ENCODE measurements at regions not wholly inside any gene's neighbourhood (a gene's known extent, or its start where the extent isn't known, plus 50 kb on each side); places are given as distances from the start of the nearest gene placed in this dataset.

DNA sequence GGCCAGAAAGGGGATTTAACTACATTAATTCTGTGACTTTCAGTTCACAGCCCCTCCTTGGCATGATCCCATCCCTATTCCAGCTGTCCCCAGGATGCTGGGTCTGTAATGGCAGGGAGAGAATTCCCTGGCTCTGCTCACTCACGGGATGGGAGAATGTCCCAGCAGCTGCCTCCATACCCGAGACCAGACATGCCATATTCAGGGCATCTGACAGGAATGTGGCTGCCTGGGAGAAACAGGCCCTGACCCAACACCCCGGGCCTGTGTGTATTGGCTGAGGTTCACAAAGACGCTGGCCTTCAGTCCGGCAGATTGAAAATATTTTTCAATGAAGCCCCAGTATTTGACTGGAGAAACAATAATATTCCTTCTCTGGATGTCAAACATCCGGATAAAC is 83.6 kb upstream of the SMAD3 start (continued):
- TF ChIP-seq, protein P1, sequence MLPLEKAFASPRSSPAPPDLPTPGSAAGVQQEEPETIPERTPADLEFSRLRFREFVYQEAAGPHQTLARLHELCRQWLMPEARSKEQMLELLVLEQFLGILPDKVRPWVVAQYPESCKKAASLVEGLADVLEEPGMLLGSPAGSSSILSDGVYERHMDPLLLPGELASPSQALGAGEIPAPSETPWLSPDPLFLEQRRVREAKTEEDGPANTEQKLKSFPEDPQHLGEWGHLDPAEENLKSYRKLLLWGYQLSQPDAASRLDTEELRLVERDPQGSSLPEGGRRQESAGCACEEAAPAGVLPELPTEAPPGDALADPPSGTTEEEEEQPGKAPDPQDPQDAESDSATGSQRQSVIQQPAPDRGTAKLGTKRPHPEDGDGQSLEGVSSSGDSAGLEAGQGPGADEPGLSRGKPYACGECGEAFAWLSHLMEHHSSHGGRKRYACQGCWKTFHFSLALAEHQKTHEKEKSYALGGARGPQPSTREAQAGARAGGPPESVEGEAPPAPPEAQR (CRISPR knock-in tag; IDR thresholded peaks at IDR 0.05) = no peak
- TF ChIP-seq JUN (CRISPR knock-in tag; IDR thresholded peaks at IDR 0.05) = no peak
- TF ChIP-seq NFATC4 (CRISPR knock-in tag; IDR thresholded peaks at IDR 0.05) = no peak
- no peak for TF ChIP-seq HMGA2 (CRISPR knock-in tag; IDR thresholded peaks at IDR 0.05)
- TF ChIP-seq, protein P2, sequence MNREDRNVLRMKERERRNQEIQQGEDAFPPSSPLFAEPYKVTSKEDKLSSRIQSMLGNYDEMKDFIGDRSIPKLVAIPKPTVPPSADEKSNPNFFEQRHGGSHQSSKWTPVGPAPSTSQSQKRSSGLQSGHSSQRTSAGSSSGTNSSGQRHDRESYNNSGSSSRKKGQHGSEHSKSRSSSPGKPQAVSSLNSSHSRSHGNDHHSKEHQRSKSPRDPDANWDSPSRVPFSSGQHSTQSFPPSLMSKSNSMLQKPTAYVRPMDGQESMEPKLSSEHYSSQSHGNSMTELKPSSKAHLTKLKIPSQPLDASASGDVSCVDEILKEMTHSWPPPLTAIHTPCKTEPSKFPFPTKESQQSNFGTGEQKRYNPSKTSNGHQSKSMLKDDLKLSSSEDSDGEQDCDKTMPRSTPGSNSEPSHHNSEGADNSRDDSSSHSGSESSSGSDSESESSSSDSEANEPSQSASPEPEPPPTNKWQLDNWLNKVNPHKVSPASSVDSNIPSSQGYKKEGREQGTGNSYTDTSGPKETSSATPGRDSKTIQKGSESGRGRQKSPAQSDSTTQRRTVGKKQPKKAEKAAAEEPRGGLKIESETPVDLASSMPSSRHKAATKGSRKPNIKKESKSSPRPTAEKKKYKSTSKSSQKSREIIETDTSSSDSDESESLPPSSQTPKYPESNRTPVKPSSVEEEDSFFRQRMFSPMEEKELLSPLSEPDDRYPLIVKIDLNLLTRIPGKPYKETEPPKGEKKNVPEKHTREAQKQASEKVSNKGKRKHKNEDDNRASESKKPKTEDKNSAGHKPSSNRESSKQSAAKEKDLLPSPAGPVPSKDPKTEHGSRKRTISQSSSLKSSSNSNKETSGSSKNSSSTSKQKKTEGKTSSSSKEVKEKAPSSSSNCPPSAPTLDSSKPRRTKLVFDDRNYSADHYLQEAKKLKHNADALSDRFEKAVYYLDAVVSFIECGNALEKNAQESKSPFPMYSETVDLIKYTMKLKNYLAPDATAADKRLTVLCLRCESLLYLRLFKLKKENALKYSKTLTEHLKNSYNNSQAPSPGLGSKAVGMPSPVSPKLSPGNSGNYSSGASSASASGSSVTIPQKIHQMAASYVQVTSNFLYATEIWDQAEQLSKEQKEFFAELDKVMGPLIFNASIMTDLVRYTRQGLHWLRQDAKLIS (CRISPR knock-in tag; IDR thresholded peaks at IDR 0.05; ENCODE audit: borderline replicate concordance) = no peak
- TF ChIP-seq, protein P3, sequence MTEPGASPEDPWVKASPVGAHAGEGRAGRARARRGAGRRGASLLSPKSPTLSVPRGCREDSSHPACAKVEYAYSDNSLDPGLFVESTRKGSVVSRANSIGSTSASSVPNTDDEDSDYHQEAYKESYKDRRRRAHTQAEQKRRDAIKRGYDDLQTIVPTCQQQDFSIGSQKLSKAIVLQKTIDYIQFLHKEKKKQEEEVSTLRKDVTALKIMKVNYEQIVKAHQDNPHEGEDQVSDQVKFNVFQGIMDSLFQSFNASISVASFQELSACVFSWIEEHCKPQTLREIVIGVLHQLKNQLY (CRISPR knock-in tag; IDR thresholded peaks at IDR 0.05) = no peak

DNA sequence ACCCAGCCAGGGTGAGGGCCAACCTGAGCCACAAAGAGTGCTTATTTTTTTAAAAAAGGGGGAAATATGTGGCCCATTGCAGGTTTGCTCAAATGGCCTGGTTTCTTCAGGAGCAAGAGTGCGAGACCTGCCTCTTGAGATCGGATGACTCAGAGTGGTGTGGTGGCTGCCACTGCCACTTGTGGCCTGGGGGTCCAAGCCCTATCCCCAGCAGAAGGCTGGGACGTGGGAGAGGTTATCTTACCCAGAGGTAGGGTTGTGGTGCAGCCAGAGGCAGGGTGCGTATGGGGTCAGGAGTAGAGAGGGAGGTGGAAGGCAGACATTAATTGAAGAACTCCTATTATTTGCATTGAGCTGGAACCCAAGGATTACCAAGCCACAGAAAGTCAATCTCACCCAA is 83.2 kb upstream of the SMAD3 start:
- H3K27ac Mint-ChIP-seq = no peak overlapping the region
- no peak overlapping the region for H3K4me3 Mint-ChIP-seq
- H3K36me3 Mint-ChIP-seq = no peaks in the 10 kb centered on the region
- DNase-seq (ENCODE audit: low spot score) = no peak
- peaks cover 14% of the 10 kb centered on the region for H3K9me3 Mint-ChIP-seq
- no peak for ATAC-seq
- ChIA-PET POLR2A (no interaction called here), CTCF (no interaction called here)
- TF ChIP-seq HMGA2 (CRISPR knock-in tag; IDR thresholded peaks at IDR 0.05) (no peak), PRRX2 (CRISPR knock-in tag; IDR thresholded peaks at IDR 0.05) (no peak), NFATC4 (CRISPR knock-in tag; IDR thresholded peaks at IDR 0.05) (no peak), ZNF263 (CRISPR knock-in tag; IDR thresholded peaks at IDR 0.05; ENCODE audit: low read depth) (no peak)
- peaks cover 3% of the 10 kb centered on the region; the same call in 1 of the 2 replicates for H3K27me3 Mint-ChIP-seq (ENCODE audit: low read depth)
- H3K4me1 Mint-ChIP-seq = peaks cover 5% of the 10 kb centered on the region; the same call in 1 of the 2 replicates

DNA sequence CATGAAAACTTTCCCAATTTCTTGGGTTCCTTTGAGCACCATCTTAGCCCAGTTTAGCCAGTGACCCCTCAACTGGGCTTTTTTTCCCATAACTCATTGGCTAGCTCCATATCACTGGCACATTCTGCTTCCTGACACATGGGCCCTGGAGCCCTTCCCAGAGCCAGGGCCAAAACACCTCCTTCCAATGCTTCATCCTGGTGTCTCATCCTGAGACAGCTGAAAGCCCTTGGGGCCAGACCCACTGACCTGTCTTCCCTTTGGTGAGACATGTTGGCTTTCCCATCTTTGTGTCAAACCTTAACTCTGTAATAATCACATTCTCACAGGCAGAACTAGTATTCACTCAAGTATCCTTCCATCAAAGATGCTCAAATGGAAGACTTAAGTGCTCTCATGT is 82.6 kb upstream of the SMAD3 start:
- POLR2A ChIA-PET = no interaction called here
- TF ChIP-seq ZNF423 (CRISPR knock-in tag; IDR thresholded peaks at IDR 0.05) = no peak
- peaks cover 14% of the 10 kb centered on the region for H3K9me3 Mint-ChIP-seq
- ATAC-seq (no peak), DNase-seq (ENCODE audit: low spot score) (no peak)
- CTCF ChIA-PET = no interaction called here
- H3K4me1 Mint-ChIP-seq = peaks cover 5% of the 10 kb centered on the region; the same call in 1 of the 2 replicates
- H3K4me3 Mint-ChIP-seq = no peak overlapping the region
- H3K27me3 Mint-ChIP-seq (ENCODE audit: low read depth) = peaks cover 3% of the 10 kb centered on the region; the same call in 1 of the 2 replicates
- H3K36me3 Mint-ChIP-seq = no peaks in the 10 kb centered on the region
- H3K27ac Mint-ChIP-seq = no peak overlapping the region

DNA sequence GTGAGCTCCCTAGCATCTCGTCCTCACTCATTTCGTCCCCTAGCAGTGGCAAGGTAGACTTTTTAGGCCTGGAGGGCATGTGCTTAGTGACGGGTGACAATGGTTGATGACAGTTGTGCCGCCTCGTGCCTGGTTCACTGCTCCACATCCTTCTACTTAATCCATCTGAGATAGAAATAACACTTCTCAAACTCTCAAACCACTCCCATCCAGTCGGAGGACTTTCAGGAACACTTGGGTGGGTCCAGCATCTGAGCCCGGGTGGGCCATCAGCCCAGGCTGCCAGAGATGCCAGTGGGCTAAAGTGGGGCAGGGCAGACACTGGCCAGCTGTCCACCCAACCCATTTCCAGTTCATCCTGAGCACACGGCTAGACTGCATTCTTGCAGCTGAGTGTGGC is 79.7 kb upstream of the SMAD3 start:
- CTCF ChIA-PET = no interaction called here
- H3K36me3 Mint-ChIP-seq = no peaks in the 10 kb centered on the region
- H3K27ac Mint-ChIP-seq = no peak overlapping the region
- H3K27me3 Mint-ChIP-seq (ENCODE audit: low read depth) = peaks cover 3% of the 10 kb centered on the region
- ATAC-seq (no peak), DNase-seq (ENCODE audit: low spot score) (no peak)
- no peak for TF ChIP-seq ZNF416 (CRISPR knock-in tag; IDR thresholded peaks at IDR 0.05)
- H3K4me3 Mint-ChIP-seq = no peak overlapping the region
- H3K9me3 Mint-ChIP-seq = peaks cover 14% of the 10 kb centered on the region
- H3K4me1 Mint-ChIP-seq = peaks cover 5% of the 10 kb centered on the region; the same call in 1 of the 2 replicates
- POLR2A ChIA-PET = no interaction called here

DNA sequence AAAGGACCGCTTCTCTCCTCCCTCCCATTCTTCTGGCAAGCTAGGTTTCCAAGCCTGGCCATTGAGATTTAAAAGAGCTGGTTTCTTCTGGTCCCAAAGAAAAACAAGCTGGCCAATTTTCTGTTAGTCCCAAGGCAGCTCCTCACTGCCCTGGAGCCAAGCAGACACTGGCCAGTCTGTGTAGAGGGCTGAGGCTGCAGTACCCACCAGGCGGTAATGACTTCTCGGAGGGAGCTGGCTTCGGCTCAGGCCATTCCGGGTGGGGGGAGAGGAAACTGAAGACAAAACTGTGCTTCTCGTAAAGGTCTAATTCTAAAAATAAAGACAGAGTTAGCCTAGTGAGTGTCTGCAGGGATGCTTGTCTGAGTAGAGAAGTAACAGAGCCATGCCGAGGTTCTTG is 78.5 kb upstream of the SMAD3 start:
- Mint-ChIP-seq H3K36me3 (no peaks in the 10 kb centered on the region), H3K4me3 (no peak overlapping the region), H3K27ac (no peak overlapping the region), H3K9me3 (peaks cover 14% of the 10 kb centered on the region), H3K4me1 (peaks cover 5% of the 10 kb centered on the region; the same call in 1 of the 2 replicates), H3K27me3 (ENCODE audit: low read depth) (peaks cover 3% of the 10 kb centered on the region)
- TF ChIP-seq, protein P4, sequence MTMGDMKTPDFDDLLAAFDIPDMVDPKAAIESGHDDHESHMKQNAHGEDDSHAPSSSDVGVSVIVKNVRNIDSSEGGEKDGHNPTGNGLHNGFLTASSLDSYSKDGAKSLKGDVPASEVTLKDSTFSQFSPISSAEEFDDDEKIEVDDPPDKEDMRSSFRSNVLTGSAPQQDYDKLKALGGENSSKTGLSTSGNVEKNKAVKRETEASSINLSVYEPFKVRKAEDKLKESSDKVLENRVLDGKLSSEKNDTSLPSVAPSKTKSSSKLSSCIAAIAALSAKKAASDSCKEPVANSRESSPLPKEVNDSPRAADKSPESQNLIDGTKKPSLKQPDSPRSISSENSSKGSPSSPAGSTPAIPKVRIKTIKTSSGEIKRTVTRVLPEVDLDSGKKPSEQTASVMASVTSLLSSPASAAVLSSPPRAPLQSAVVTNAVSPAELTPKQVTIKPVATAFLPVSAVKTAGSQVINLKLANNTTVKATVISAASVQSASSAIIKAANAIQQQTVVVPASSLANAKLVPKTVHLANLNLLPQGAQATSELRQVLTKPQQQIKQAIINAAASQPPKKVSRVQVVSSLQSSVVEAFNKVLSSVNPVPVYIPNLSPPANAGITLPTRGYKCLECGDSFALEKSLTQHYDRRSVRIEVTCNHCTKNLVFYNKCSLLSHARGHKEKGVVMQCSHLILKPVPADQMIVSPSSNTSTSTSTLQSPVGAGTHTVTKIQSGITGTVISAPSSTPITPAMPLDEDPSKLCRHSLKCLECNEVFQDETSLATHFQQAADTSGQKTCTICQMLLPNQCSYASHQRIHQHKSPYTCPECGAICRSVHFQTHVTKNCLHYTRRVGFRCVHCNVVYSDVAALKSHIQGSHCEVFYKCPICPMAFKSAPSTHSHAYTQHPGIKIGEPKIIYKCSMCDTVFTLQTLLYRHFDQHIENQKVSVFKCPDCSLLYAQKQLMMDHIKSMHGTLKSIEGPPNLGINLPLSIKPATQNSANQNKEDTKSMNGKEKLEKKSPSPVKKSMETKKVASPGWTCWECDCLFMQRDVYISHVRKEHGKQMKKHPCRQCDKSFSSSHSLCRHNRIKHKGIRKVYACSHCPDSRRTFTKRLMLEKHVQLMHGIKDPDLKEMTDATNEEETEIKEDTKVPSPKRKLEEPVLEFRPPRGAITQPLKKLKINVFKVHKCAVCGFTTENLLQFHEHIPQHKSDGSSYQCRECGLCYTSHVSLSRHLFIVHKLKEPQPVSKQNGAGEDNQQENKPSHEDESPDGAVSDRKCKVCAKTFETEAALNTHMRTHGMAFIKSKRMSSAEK (CRISPR knock-in tag; IDR thresholded peaks at IDR 0.05; ENCODE audit: borderline replicate concordance) = no peak
- TF ChIP-seq MYBL2 (CRISPR knock-in tag; IDR thresholded peaks at IDR 0.05) = no peak
- TF ChIP-seq SMAD3 (CRISPR knock-in tag; IDR thresholded peaks at IDR 0.05; ENCODE audit: borderline replicate concordance) = no peak
- no peak for TF ChIP-seq HMGA2 (CRISPR knock-in tag; IDR thresholded peaks at IDR 0.05)
- TF ChIP-seq, protein P5, sequence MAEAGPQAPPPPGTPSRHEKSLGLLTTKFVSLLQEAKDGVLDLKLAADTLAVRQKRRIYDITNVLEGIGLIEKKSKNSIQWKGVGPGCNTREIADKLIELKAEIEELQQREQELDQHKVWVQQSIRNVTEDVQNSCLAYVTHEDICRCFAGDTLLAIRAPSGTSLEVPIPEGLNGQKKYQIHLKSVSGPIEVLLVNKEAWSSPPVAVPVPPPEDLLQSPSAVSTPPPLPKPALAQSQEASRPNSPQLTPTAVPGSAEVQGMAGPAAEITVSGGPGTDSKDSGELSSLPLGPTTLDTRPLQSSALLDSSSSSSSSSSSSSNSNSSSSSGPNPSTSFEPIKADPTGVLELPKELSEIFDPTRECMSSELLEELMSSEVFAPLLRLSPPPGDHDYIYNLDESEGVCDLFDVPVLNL (CRISPR knock-in tag; IDR thresholded peaks at IDR 0.05; ENCODE audit: borderline replicate concordance, low read depth) = no peak
- CTCF ChIA-PET = no interaction called here
- ATAC-seq = no peak
- POLR2A ChIA-PET = no interaction called here
- DNase-seq (ENCODE audit: low spot score) = no peak
